ENCODE measurements at regions not wholly inside any gene's neighbourhood (a gene's known extent, or its start where the extent isn't known, plus 50 kb on each side); places are given as distances from the start of the nearest gene placed in this dataset.
"Not testable (repeated sequence)": the region's sequence is repeated elsewhere in the genome, so short reads cannot be mapped to it uniquely, and the experiment has no call there.

- no peak for DNase-seq (ENCODE audit: low spot score)
These were observed 288.7 kb downstream of the MDFIC start for GRCh38 chr7:115210552-115210951.

GRCh38 chr7:115208710-115209560 lies 287.0 kb downstream of the MDFIC start:
- DNase-seq (ENCODE audit: low spot score) = no peak

GRCh38 chr7:115206374-115206773 lies 284.5 kb downstream of the MDFIC start:
- DNase-seq (ENCODE audit: low spot score) = not testable (repeated sequence)

- no peak for DNase-seq (ENCODE audit: low spot score)
These were observed 276.2 kb downstream of the MDFIC start for GRCh38 chr7:115198143-115198542.

- no peak for DNase-seq (ENCODE audit: low spot score)
These were observed 273.3 kb downstream of the MDFIC start for GRCh38 chr7:115195208-115195607.

GRCh38 chr7:115191526-115191925 lies 269.6 kb downstream of the MDFIC start:
- DNase-seq (ENCODE audit: low spot score) = no peak

- DNase-seq (ENCODE audit: low spot score) = no peak
These were observed 261.6 kb downstream of the MDFIC start for GRCh38 chr7:115183431-115184057.

- no peak for DNase-seq (ENCODE audit: low spot score)
These were observed 256.9 kb downstream of the MDFIC start for GRCh38 chr7:115178835-115179234.

- no peak for DNase-seq (ENCODE audit: low spot score)
These were observed 255.9 kb downstream of the MDFIC start for GRCh38 chr7:115177823-115178222.

- no peak for DNase-seq (ENCODE audit: low spot score)
These were observed 255.2 kb downstream of the MDFIC start for GRCh38 chr7:115177103-115177502.

- DNase-seq (ENCODE audit: low spot score) = not testable (repeated sequence)
These were observed 250.5 kb downstream of the MDFIC start for GRCh38 chr7:115172397-115172796.

- no peak for DNase-seq (ENCODE audit: low spot score)
These were observed 232.0 kb downstream of the MDFIC start for GRCh38 chr7:115153769-115154477.

GRCh38 chr7:115153176-115153575 lies 231.3 kb downstream of the MDFIC start:
- DNase-seq (ENCODE audit: low spot score) = no peak

GRCh38 chr7:115146148-115146547 lies 224.3 kb downstream of the MDFIC start:
- DNase-seq (ENCODE audit: low spot score) = no peak

- DNase-seq (ENCODE audit: low spot score) = no peak
These were observed 223.6 kb downstream of the MDFIC start for GRCh38 chr7:115145512-115145911.

- no peak for DNase-seq (ENCODE audit: low spot score)
These were observed 215.9 kb downstream of the MDFIC start for GRCh38 chr7:115137816-115138215.

GRCh38 chr7:115136796-115137443 lies 215.0 kb downstream of the MDFIC start:
- DNase-seq (ENCODE audit: low spot score) = no peak

GRCh38 chr7:115135769-115136410 lies 214.0 kb downstream of the MDFIC start:
- peak; percentile 2 for DNase-seq (ENCODE audit: low spot score)

GRCh38 chr7:115135146-115135545 lies 213.3 kb downstream of the MDFIC start:
- no peak for DNase-seq (ENCODE audit: low spot score)

- no peak for DNase-seq (ENCODE audit: low spot score)
These were observed 211.4 kb downstream of the MDFIC start for GRCh38 chr7:115133248-115133647.

- DNase-seq (ENCODE audit: low spot score) = no peak
These were observed 210.2 kb downstream of the MDFIC start for GRCh38 chr7:115132096-115132495.

GRCh38 chr7:115128154-115128553 lies 206.3 kb downstream of the MDFIC start:
- no peak for DNase-seq (ENCODE audit: low spot score)
